WTC11 (cell line): ENCODE measurements at regions not wholly inside any gene's neighbourhood (a gene's known extent, or its start where the extent isn't known, plus 50 kb on each side); places are given as distances from the start of the nearest gene placed in this dataset.

Experiments
- ATAC-seq: fragments of 200-7000 bp; cut with Tn5 transposase; 2 replicates; pipeline ENCODE4 v1.10.0; 2021; ENCODE audit warnings: mild to moderate bottlenecking, moderate library complexity
- CTCF ChIA-PET: fragments of 300-600 bp; sonication (Branson Sonifier 250); formaldehyde crosslinking; loops from one replicate; lab custom pipeline; 2021; ENCODE audit warnings: antibody characterized with exemption; lab: Charles Lee
- POLR2A ChIA-PET: fragments of 350-600 bp; sonication (Branson Sonifier 250); formaldehyde crosslinking; loops from one replicate; lab custom pipeline; 2021; ENCODE audit warnings: antibody characterized with exemption; lab: Charles Lee
- DNase-seq: peaks from one replicate; pipeline ENCODE4 v3.0.0; 2021; ENCODE audit warnings: low spot score
- H3K27ac Mint-ChIP-seq: 2 replicates; pipeline ENCODE4 v1.8.0; 2021; ENCODE audit warnings: mixed read lengths
- H3K27me3 Mint-ChIP-seq: 2 replicates; pipeline ENCODE4 v1.8.0; 2021; ENCODE audit warnings: low read depth, mild to moderate bottlenecking, moderate library complexity, mixed read lengths
- H3K36me3 Mint-ChIP-seq: 2 replicates; pipeline ENCODE4 v1.8.0; 2021; ENCODE audit warnings: mixed read lengths
- H3K4me1 Mint-ChIP-seq: 2 replicates; pipeline ENCODE4 v1.8.0; 2022; ENCODE audit warnings: mixed read lengths
- H3K4me3 Mint-ChIP-seq: 2 replicates; pipeline ENCODE4 v1.8.0; 2021; ENCODE audit warnings: mild to moderate bottlenecking, moderate library complexity, mixed read lengths
- H3K9me3 Mint-ChIP-seq: 2 replicates; pipeline ENCODE4 v1.8.0; 2021; ENCODE audit warnings: mixed read lengths
- CDX4 ChIP-seq: fragments of 250-450 bp; sonication (Bioruptor Pico); IDR thresholded peaks from 2 replicates; pipeline ENCODE4 v1.9.0; 2021; ENCODE audit warnings: moderate library complexity, mild to moderate bottlenecking, inconsistent platforms, borderline replicate concordance
- CREM ChIP-seq: sonication (generic); formaldehyde crosslinking; IDR thresholded peaks from 2 replicates; pipeline ENCODE4 v1.8.1; 2022; ENCODE audit warnings: mild to moderate bottlenecking, missing genetic modification reagents, moderate library complexity
- ERG ChIP-seq: fragments of 250-450 bp; sonication (Bioruptor Pico); IDR thresholded peaks from 2 replicates; pipeline ENCODE4 v1.8.0; 2021; ENCODE audit warnings: mild to moderate bottlenecking
- GABPB1 ChIP-seq: sonication (generic); formaldehyde crosslinking; IDR thresholded peaks from 2 replicates; pipeline ENCODE4 v1.8.1; 2023; ENCODE audit warnings: mild to moderate bottlenecking, missing genetic modification reagents
- IRF2 ChIP-seq: sonication (generic); formaldehyde crosslinking; IDR thresholded peaks from 2 replicates; pipeline ENCODE4 v1.8.0; 2022; ENCODE audit warnings: low read depth, missing genetic modification reagents, borderline replicate concordance
- JUN ChIP-seq: sonication (generic); formaldehyde crosslinking; IDR thresholded peaks from 2 replicates; pipeline ENCODE4 v1.8.0; 2023; ENCODE audit warnings: mild to moderate bottlenecking, missing genetic modification reagents
- KAT7 ChIP-seq: sonication (generic); formaldehyde crosslinking; IDR thresholded peaks from 2 replicates; pipeline ENCODE4 v1.8.1; 2023; ENCODE audit warnings: missing genetic modification reagents, mild to moderate bottlenecking, borderline replicate concordance
- NFATC4 ChIP-seq: fragments of 250-450 bp; sonication (Bioruptor Pico); IDR thresholded peaks from 2 replicates; pipeline ENCODE4 v1.9.0; 2021; ENCODE audit warnings: mild to moderate bottlenecking
- PRRX2 ChIP-seq: fragments of 250-450 bp; sonication (Bioruptor Pico); IDR thresholded peaks from 2 replicates; pipeline ENCODE4 v1.8.0; 2021; ENCODE audit warnings: mild to moderate bottlenecking
- SMAD4 ChIP-seq: sonication (generic); formaldehyde crosslinking; IDR thresholded peaks from 2 replicates; pipeline ENCODE4 v1.8.0; 2022; ENCODE audit warnings: mild to moderate bottlenecking, missing genetic modification reagents
- SP1 ChIP-seq: sonication (generic); formaldehyde crosslinking; conservative IDR thresholded peaks from 2 replicates; pipeline ENCODE4 v1.8.1; 2022; ENCODE audit warnings: missing genetic modification reagents
- TCF7 ChIP-seq: sonication (generic); formaldehyde crosslinking; IDR thresholded peaks from 2 replicates; pipeline ENCODE4 v1.8.0; 2022; ENCODE audit warnings: mild to moderate bottlenecking, low read depth, missing genetic modification reagents, moderate library complexity
- TEAD4 ChIP-seq: sonication (generic); formaldehyde crosslinking; IDR thresholded peaks from 2 replicates; pipeline ENCODE4 v1.8.0; 2022; ENCODE audit warnings: mild to moderate bottlenecking, missing genetic modification reagents
- ZNF138 ChIP-seq: sonication (generic); formaldehyde crosslinking; conservative IDR thresholded peaks from 2 replicates; pipeline ENCODE4 v1.8.1; 2022; ENCODE audit warnings: mild to moderate bottlenecking, moderate library complexity, missing genetic modification reagents
- ZNF396 ChIP-seq: fragments of 250-450 bp; sonication (Bioruptor Pico); IDR thresholded peaks from 2 replicates; pipeline ENCODE4 v1.8.0; 2021; ENCODE audit warnings: mild to moderate bottlenecking, moderate library complexity, borderline replicate concordance
- ZNF423 ChIP-seq: fragments of 250-450 bp; sonication (Bioruptor Pico); IDR thresholded peaks from 2 replicates; pipeline ENCODE4 v2.1.2; 2022; ENCODE audit warnings: mild to moderate bottlenecking, moderate library complexity
- TF ChIP-seq, protein P1 (sequence below): fragments of 250-450 bp; sonication (Bioruptor Pico); IDR thresholded peaks from 2 replicates; pipeline ENCODE4 v1.9.0; 2021; ENCODE audit warnings: mild to moderate bottlenecking, borderline replicate concordance
- TF ChIP-seq, protein P2 (sequence below): sonication (generic); formaldehyde crosslinking; IDR thresholded peaks from 2 replicates; pipeline ENCODE4 v1.8.0; 2022; ENCODE audit warnings: mild to moderate bottlenecking, missing genetic modification reagents
- TF ChIP-seq, protein P3 (sequence below): sonication (generic); formaldehyde crosslinking; IDR thresholded peaks from 2 replicates; pipeline ENCODE4 v1.8.0; 2023; ENCODE audit warnings: missing genetic modification reagents, mild to moderate bottlenecking, borderline replicate concordance

GRCh38 chr7:108643136-108643535 lies 73.5 kb downstream of the DNAJB9 start (continued):
- TF ChIP-seq, protein P1, sequence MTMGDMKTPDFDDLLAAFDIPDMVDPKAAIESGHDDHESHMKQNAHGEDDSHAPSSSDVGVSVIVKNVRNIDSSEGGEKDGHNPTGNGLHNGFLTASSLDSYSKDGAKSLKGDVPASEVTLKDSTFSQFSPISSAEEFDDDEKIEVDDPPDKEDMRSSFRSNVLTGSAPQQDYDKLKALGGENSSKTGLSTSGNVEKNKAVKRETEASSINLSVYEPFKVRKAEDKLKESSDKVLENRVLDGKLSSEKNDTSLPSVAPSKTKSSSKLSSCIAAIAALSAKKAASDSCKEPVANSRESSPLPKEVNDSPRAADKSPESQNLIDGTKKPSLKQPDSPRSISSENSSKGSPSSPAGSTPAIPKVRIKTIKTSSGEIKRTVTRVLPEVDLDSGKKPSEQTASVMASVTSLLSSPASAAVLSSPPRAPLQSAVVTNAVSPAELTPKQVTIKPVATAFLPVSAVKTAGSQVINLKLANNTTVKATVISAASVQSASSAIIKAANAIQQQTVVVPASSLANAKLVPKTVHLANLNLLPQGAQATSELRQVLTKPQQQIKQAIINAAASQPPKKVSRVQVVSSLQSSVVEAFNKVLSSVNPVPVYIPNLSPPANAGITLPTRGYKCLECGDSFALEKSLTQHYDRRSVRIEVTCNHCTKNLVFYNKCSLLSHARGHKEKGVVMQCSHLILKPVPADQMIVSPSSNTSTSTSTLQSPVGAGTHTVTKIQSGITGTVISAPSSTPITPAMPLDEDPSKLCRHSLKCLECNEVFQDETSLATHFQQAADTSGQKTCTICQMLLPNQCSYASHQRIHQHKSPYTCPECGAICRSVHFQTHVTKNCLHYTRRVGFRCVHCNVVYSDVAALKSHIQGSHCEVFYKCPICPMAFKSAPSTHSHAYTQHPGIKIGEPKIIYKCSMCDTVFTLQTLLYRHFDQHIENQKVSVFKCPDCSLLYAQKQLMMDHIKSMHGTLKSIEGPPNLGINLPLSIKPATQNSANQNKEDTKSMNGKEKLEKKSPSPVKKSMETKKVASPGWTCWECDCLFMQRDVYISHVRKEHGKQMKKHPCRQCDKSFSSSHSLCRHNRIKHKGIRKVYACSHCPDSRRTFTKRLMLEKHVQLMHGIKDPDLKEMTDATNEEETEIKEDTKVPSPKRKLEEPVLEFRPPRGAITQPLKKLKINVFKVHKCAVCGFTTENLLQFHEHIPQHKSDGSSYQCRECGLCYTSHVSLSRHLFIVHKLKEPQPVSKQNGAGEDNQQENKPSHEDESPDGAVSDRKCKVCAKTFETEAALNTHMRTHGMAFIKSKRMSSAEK: no peak
- no peak for TF ChIP-seq SP1 (CRISPR knock-in tag)

DNA sequence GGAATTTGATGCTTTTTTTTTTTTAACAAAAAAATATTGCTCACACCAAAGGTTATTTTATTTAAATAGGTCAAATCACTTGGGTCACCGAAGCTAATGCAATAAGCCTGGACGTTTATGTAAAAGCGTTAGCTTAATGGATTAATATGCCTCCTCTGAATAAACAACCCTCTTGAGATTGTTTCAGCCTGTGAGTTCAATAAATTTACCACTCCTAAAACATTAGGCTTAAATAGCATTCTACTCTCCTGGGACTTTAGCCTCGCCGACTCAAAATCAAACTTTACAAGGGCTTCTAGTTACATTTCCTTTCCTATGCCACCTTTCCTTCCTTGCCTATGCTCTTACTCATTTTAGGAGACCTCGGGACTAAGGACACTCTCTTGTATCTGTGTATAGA lies 79.3 kb downstream of the DNAJB9 start:
- ATAC-seq (no peak), DNase-seq (no peak)
- H3K4me1 Mint-ChIP-seq: no peaks in the 10 kb centered on the region
- ChIA-PET POLR2A (no interaction called here), CTCF (no interaction called here)
- H3K27ac Mint-ChIP-seq: no peak overlapping the region
- peaks cover 16% of the 10 kb centered on the region for H3K9me3 Mint-ChIP-seq
- H3K4me3 Mint-ChIP-seq: no peak overlapping the region
- TF ChIP-seq PRRX2 (CRISPR knock-in tag): no peak
- TF ChIP-seq CDX4 (CRISPR knock-in tag): no peak
- TF ChIP-seq, protein P2, sequence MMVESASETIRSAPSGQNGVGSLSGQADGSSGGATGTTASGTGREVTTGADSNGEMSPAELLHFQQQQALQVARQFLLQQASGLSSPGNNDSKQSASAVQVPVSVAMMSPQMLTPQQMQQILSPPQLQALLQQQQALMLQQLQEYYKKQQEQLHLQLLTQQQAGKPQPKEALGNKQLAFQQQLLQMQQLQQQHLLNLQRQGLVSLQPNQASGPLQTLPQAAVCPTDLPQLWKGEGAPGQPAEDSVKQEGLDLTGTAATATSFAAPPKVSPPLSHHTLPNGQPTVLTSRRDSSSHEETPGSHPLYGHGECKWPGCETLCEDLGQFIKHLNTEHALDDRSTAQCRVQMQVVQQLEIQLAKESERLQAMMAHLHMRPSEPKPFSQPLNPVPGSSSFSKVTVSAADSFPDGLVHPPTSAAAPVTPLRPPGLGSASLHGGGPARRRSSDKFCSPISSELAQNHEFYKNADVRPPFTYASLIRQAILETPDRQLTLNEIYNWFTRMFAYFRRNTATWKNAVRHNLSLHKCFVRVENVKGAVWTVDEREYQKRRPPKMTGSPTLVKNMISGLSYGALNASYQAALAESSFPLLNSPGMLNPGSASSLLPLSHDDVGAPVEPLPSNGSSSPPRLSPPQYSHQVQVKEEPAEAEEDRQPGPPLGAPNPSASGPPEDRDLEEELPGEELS (CRISPR knock-in tag): no peak
- H3K36me3 Mint-ChIP-seq: peaks cover 6% of the 10 kb centered on the region
- H3K27me3 Mint-ChIP-seq: no peaks in the 10 kb centered on the region

GRCh38 chr7:108650467-108650866 lies 80.8 kb downstream of the DNAJB9 start:
- no peak overlapping the region for H3K4me3 Mint-ChIP-seq
- no peaks in the 10 kb centered on the region for H3K27me3 Mint-ChIP-seq
- POLR2A ChIA-PET: no interaction called here
- TF ChIP-seq ZNF423 (CRISPR knock-in tag): no peak
- no peak for TF ChIP-seq JUN (CRISPR knock-in tag)
- TF ChIP-seq ZNF138 (CRISPR knock-in tag): no peak
- no peak for TF ChIP-seq ZNF396 (CRISPR knock-in tag)
- ATAC-seq: no peak
- no peak overlapping the region for H3K27ac Mint-ChIP-seq
- CTCF ChIA-PET: no interaction called here
- peaks cover 6% of the 10 kb centered on the region for H3K9me3 Mint-ChIP-seq
- no peaks in the 10 kb centered on the region for H3K4me1 Mint-ChIP-seq
- no peak for DNase-seq
- peaks cover 3% of the 10 kb centered on the region for H3K36me3 Mint-ChIP-seq

- Mint-ChIP-seq H3K36me3 (no peaks in the 10 kb centered on the region), H3K4me3 (no peak overlapping the region), H3K27ac (no peak overlapping the region), H3K4me1 (no peaks in the 10 kb centered on the region), H3K9me3 (no peaks in the 10 kb centered on the region), H3K27me3 (no peaks in the 10 kb centered on the region; the same call in 1 of the 2 replicates)
- no peak for ATAC-seq
- DNase-seq: no peak
- CTCF ChIA-PET: no interaction called here
- POLR2A ChIA-PET: no interaction called here
- no peak for TF ChIP-seq IRF2
- no peak for TF ChIP-seq NFATC4
- no peak for TF ChIP-seq CREM
- TF ChIP-seq KAT7 (CRISPR knock-in tag): no peak
- TF ChIP-seq TEAD4 (CRISPR knock-in tag): no peak
- no peak for TF ChIP-seq GABPB1 (CRISPR knock-in tag)
- no peak for TF ChIP-seq ERG
- TF ChIP-seq SMAD4 (CRISPR knock-in tag): no peak
- TF ChIP-seq, protein P3, sequence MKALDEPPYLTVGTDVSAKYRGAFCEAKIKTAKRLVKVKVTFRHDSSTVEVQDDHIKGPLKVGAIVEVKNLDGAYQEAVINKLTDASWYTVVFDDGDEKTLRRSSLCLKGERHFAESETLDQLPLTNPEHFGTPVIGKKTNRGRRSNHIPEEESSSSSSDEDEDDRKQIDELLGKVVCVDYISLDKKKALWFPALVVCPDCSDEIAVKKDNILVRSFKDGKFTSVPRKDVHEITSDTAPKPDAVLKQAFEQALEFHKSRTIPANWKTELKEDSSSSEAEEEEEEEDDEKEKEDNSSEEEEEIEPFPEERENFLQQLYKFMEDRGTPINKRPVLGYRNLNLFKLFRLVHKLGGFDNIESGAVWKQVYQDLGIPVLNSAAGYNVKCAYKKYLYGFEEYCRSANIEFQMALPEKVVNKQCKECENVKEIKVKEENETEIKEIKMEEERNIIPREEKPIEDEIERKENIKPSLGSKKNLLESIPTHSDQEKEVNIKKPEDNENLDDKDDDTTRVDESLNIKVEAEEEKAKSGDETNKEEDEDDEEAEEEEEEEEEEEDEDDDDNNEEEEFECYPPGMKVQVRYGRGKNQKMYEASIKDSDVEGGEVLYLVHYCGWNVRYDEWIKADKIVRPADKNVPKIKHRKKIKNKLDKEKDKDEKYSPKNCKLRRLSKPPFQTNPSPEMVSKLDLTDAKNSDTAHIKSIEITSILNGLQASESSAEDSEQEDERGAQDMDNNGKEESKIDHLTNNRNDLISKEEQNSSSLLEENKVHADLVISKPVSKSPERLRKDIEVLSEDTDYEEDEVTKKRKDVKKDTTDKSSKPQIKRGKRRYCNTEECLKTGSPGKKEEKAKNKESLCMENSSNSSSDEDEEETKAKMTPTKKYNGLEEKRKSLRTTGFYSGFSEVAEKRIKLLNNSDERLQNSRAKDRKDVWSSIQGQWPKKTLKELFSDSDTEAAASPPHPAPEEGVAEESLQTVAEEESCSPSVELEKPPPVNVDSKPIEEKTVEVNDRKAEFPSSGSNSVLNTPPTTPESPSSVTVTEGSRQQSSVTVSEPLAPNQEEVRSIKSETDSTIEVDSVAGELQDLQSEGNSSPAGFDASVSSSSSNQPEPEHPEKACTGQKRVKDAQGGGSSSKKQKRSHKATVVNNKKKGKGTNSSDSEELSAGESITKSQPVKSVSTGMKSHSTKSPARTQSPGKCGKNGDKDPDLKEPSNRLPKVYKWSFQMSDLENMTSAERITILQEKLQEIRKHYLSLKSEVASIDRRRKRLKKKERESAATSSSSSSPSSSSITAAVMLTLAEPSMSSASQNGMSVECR (CRISPR knock-in tag): no peak
- no peak for TF ChIP-seq TCF7
Observed at GRCh38 chr7:108652886-108653285, 83.2 kb downstream of the DNAJB9 start.
